ENCODE measurements at regions not wholly inside any gene's neighbourhood (a gene's known extent, or its start where the extent isn't known, plus 50 kb on each side); places are given as distances from the start of the nearest gene placed in this dataset.

GRCh38 chr20:12061466-12061865, 143.8 kb downstream of the BTBD3 start:
- no peak for DNase-seq (ENCODE audit: insufficient read length, low spot score)
- TF ChIP-seq POLR2A (IDR thresholded peaks at IDR 0.05; ENCODE audit: low read depth, low read length), result no peak
- no peak for TF ChIP-seq PAX5 (IDR thresholded peaks at IDR 0.05; ENCODE audit: insufficient read depth, low read length, severe bottlenecking)
- no peak for TF ChIP-seq POLR2AphosphoS5 (IDR thresholded peaks at IDR 0.05; ENCODE audit: low read depth, low read length)
- TF ChIP-seq SPI1 (IDR thresholded peaks at IDR 0.05; ENCODE audit: low read depth, low read length), result no peak
- no peak for TF ChIP-seq TAF1 (IDR thresholded peaks at IDR 0.05; ENCODE audit: low read depth, low read length)
- TF ChIP-seq POU2F2 (IDR thresholded peaks at IDR 0.05; ENCODE audit: low read depth, low read length), result no peak
- FAIRE-seq, result no peak

GRCh38 chr20:12063106-12063684, 145.5 kb downstream of the BTBD3 start:
- TF ChIP-seq PAX5 (IDR thresholded peaks at IDR 0.05; ENCODE audit: insufficient read depth, low read length, severe bottlenecking), result no peak
- TF ChIP-seq POLR2AphosphoS5 (IDR thresholded peaks at IDR 0.05; ENCODE audit: low read depth, low read length), result no peak
- TF ChIP-seq POLR2A (IDR thresholded peaks at IDR 0.05; ENCODE audit: low read depth, low read length), result no peak
- no peak for TF ChIP-seq POU2F2 (IDR thresholded peaks at IDR 0.05; ENCODE audit: low read depth, low read length)
- TF ChIP-seq TAF1 (IDR thresholded peaks at IDR 0.05; ENCODE audit: low read depth, low read length), result no peak
- FAIRE-seq, result no peak

GRCh38 chr20:12064540-12064939, 146.8 kb downstream of the BTBD3 start:
- FAIRE-seq (no peak), DNase-seq (ENCODE audit: insufficient read length, low spot score) (no peak)
- no peak for TF ChIP-seq POLR2A (IDR thresholded peaks at IDR 0.05; ENCODE audit: low read depth, low read length)
- TF ChIP-seq TAF1 (IDR thresholded peaks at IDR 0.05; ENCODE audit: low read depth, low read length), result no peak
- no peak for TF ChIP-seq POU2F2 (IDR thresholded peaks at IDR 0.05; ENCODE audit: low read depth, low read length)
- no peak for TF ChIP-seq PAX5 (IDR thresholded peaks at IDR 0.05; ENCODE audit: insufficient read depth, low read length, severe bottlenecking)
- no peak for TF ChIP-seq SPI1 (IDR thresholded peaks at IDR 0.05; ENCODE audit: low read depth, low read length)
- no peak for TF ChIP-seq POLR2AphosphoS5 (IDR thresholded peaks at IDR 0.05; ENCODE audit: low read depth, low read length)

More at GRCh38 chr20:12063106-12063684, 145.5 kb downstream of the BTBD3 start:
- no peak for DNase-seq (ENCODE audit: insufficient read length, low spot score)

GRCh38 chr20:12067686-12068085, 150.0 kb downstream of the BTBD3 start:
- no peak for TF ChIP-seq POU2F2 (IDR thresholded peaks at IDR 0.05; ENCODE audit: low read depth, low read length)
- TF ChIP-seq TAF1 (IDR thresholded peaks at IDR 0.05; ENCODE audit: low read depth, low read length), result no peak
- no peak for TF ChIP-seq SPI1 (IDR thresholded peaks at IDR 0.05; ENCODE audit: low read depth, low read length)
- no peak for TF ChIP-seq PAX5 (IDR thresholded peaks at IDR 0.05; ENCODE audit: insufficient read depth, low read length, severe bottlenecking)
- DNase-seq (ENCODE audit: insufficient read length, low spot score) (no peak), FAIRE-seq (no peak)

GRCh38 chr20:12068121-12068520, 150.4 kb downstream of the BTBD3 start:
- TF ChIP-seq SPI1 (IDR thresholded peaks at IDR 0.05; ENCODE audit: low read depth, low read length) (no peak), PAX5 (IDR thresholded peaks at IDR 0.05; ENCODE audit: insufficient read depth, low read length, severe bottlenecking) (no peak), POLR2A (IDR thresholded peaks at IDR 0.05; ENCODE audit: low read depth, low read length) (no peak), TAF1 (IDR thresholded peaks at IDR 0.05; ENCODE audit: low read depth, low read length) (no peak), POU2F2 (IDR thresholded peaks at IDR 0.05; ENCODE audit: low read depth, low read length) (no peak), POLR2AphosphoS5 (IDR thresholded peaks at IDR 0.05; ENCODE audit: low read depth, low read length) (no peak)
- FAIRE-seq (no peak), DNase-seq (ENCODE audit: insufficient read length, low spot score) (no peak)

GRCh38 chr20:12069181-12069580, 151.5 kb downstream of the BTBD3 start:
- DNase-seq (ENCODE audit: insufficient read length, low spot score) (no peak), FAIRE-seq (no peak)
- no peak for TF ChIP-seq TAF1 (IDR thresholded peaks at IDR 0.05; ENCODE audit: low read depth, low read length)
- no peak for TF ChIP-seq POLR2AphosphoS5 (IDR thresholded peaks at IDR 0.05; ENCODE audit: low read depth, low read length)
- TF ChIP-seq POLR2A (IDR thresholded peaks at IDR 0.05; ENCODE audit: low read depth, low read length), result no peak
- no peak for TF ChIP-seq POU2F2 (IDR thresholded peaks at IDR 0.05; ENCODE audit: low read depth, low read length)
- no peak for TF ChIP-seq PAX5 (IDR thresholded peaks at IDR 0.05; ENCODE audit: insufficient read depth, low read length, severe bottlenecking)
- TF ChIP-seq SPI1 (IDR thresholded peaks at IDR 0.05; ENCODE audit: low read depth, low read length), result no peak

GRCh38 chr20:12072221-12072953, 154.7 kb downstream of the BTBD3 start:
- no peak for FAIRE-seq

GRCh38 chr20:12072954-12073264, 155.2 kb downstream of the BTBD3 start:
- TF ChIP-seq POU2F2 (IDR thresholded peaks at IDR 0.05; ENCODE audit: low read depth, low read length) (no peak), POLR2AphosphoS5 (IDR thresholded peaks at IDR 0.05; ENCODE audit: low read depth, low read length) (no peak), PAX5 (IDR thresholded peaks at IDR 0.05; ENCODE audit: insufficient read depth, low read length, severe bottlenecking) (no peak), TAF1 (IDR thresholded peaks at IDR 0.05; ENCODE audit: low read depth, low read length) (no peak), SPI1 (IDR thresholded peaks at IDR 0.05; ENCODE audit: low read depth, low read length) (no peak), POLR2A (IDR thresholded peaks at IDR 0.05; ENCODE audit: low read depth, low read length) (no peak)
- DNase-seq (ENCODE audit: insufficient read length, low spot score), result no peak
- FAIRE-seq, result no peak

More at GRCh38 chr20:12072221-12072953, 154.7 kb downstream of the BTBD3 start:
- TF ChIP-seq POU2F2 (IDR thresholded peaks at IDR 0.05; ENCODE audit: low read depth, low read length) (no peak), SPI1 (IDR thresholded peaks at IDR 0.05; ENCODE audit: low read depth, low read length) (no peak), PAX5 (IDR thresholded peaks at IDR 0.05; ENCODE audit: insufficient read depth, low read length, severe bottlenecking) (no peak), POLR2A (IDR thresholded peaks at IDR 0.05; ENCODE audit: low read depth, low read length) (no peak), TAF1 (IDR thresholded peaks at IDR 0.05; ENCODE audit: low read depth, low read length) (no peak), POLR2AphosphoS5 (IDR thresholded peaks at IDR 0.05; ENCODE audit: low read depth, low read length) (no peak)
- no peak for DNase-seq (ENCODE audit: insufficient read length, low spot score)

- no peak for DNase-seq (ENCODE audit: insufficient read length, low spot score)
- no peak for FAIRE-seq
- no peak for TF ChIP-seq POLR2A (IDR thresholded peaks at IDR 0.05; ENCODE audit: low read depth, low read length)
- no peak for TF ChIP-seq POU2F2 (IDR thresholded peaks at IDR 0.05; ENCODE audit: low read depth, low read length)
- no peak for TF ChIP-seq POLR2AphosphoS5 (IDR thresholded peaks at IDR 0.05; ENCODE audit: low read depth, low read length)
- no peak for TF ChIP-seq SPI1 (IDR thresholded peaks at IDR 0.05; ENCODE audit: low read depth, low read length)
- TF ChIP-seq TAF1 (IDR thresholded peaks at IDR 0.05; ENCODE audit: low read depth, low read length), result no peak
- no peak for TF ChIP-seq PAX5 (IDR thresholded peaks at IDR 0.05; ENCODE audit: insufficient read depth, low read length, severe bottlenecking)
These were observed 156.5 kb downstream of the BTBD3 start for GRCh38 chr20:12074111-12074655.

All from GM12891 (cell line).